ENCODE measurements at regions not wholly inside any gene's neighbourhood (a gene's known extent, or its start where the extent isn't known, plus 50 kb on each side); places are given as distances from the start of the nearest gene placed in this dataset.
"Not testable (repeated sequence)": the region's sequence is repeated elsewhere in the genome, so short reads cannot be mapped to it uniquely, and the experiment has no call there.

- DNase-seq: no peak
Observed at GRCh38 chr7:119903085-119903484, 369.9 kb upstream of the KCND2 start.

GRCh38 chr7:119905495-119905894 lies 367.5 kb upstream of the KCND2 start:
- DNase-seq: no peak

GRCh38 chr7:119908948-119909347 lies 364.0 kb upstream of the KCND2 start:
- no peak for DNase-seq

GRCh38 chr7:119914119-119914518 lies 358.9 kb upstream of the KCND2 start:
- not testable (repeated sequence) for DNase-seq

- no peak for DNase-seq
Observed at GRCh38 chr7:119916501-119916900, 356.5 kb upstream of the KCND2 start.

GRCh38 chr7:119918185-119918584 lies 354.8 kb upstream of the KCND2 start:
- DNase-seq: no peak

- no peak for DNase-seq
Observed at GRCh38 chr7:119919986-119920385, 353.0 kb upstream of the KCND2 start.

GRCh38 chr7:119925581-119926289 lies 347.2 kb upstream of the KCND2 start:
- no peak for DNase-seq

GRCh38 chr7:119929891-119930290 lies 343.1 kb upstream of the KCND2 start:
- no peak for DNase-seq

GRCh38 chr7:119931230-119931824 lies 341.6 kb upstream of the KCND2 start:
- no peak for DNase-seq

GRCh38 chr7:119935418-119936025 lies 337.5 kb upstream of the KCND2 start:
- no peak for DNase-seq

- DNase-seq: no peak
Observed at GRCh38 chr7:119936836-119937235, 336.1 kb upstream of the KCND2 start.

GRCh38 chr7:119937745-119938144 lies 335.2 kb upstream of the KCND2 start:
- no peak for DNase-seq

GRCh38 chr7:119943942-119944600 lies 328.9 kb upstream of the KCND2 start:
- no peak for DNase-seq

- DNase-seq: no peak
Observed at GRCh38 chr7:119944601-119944972, 328.4 kb upstream of the KCND2 start.

GRCh38 chr7:119945822-119946221 lies 327.2 kb upstream of the KCND2 start:
- no peak for DNase-seq

- DNase-seq: no peak
Observed at GRCh38 chr7:119949053-119949452, 323.9 kb upstream of the KCND2 start.

- DNase-seq: not testable (repeated sequence)
Observed at GRCh38 chr7:119950390-119951041, 322.5 kb upstream of the KCND2 start.

GRCh38 chr7:119951614-119952013 lies 321.4 kb upstream of the KCND2 start:
- not testable (repeated sequence) for DNase-seq

- no peak for DNase-seq
Observed at GRCh38 chr7:119957335-119957734, 315.6 kb upstream of the KCND2 start.

GRCh38 chr7:119959811-119960210 lies 313.2 kb upstream of the KCND2 start:
- no peak for DNase-seq

GRCh38 chr7:119963654-119964053 lies 309.3 kb upstream of the KCND2 start:
- DNase-seq: no peak

- DNase-seq: no peak
Observed at GRCh38 chr7:119964065-119964464, 308.9 kb upstream of the KCND2 start.
